GM10248 (cell line): ENCODE measurements at regions not wholly inside any gene's neighbourhood (a gene's known extent, or its start where the extent isn't known, plus 50 kb on each side); places are given as distances from the start of the nearest gene placed in this dataset.

ENCODE experiments used
- CTCF ChIA-PET: fragments of 300-600 bp; sonication (Branson Sonifier 250); formaldehyde crosslinking; extraction: SDS; loops from one replicate; lab custom pipeline; 2021; ENCODE audit warnings: antibody characterized with exemption; lab: Yijun Ruan, JAX
- POLR2A ChIA-PET: fragments of 350-650 bp; sonication (Branson Sonifier 250); formaldehyde crosslinking; extraction: SDS; loops from one replicate; lab custom pipeline; 2020; ENCODE audit warnings: antibody characterized with exemption; lab: Yijun Ruan, JAX
- DNase-seq: peaks from one replicate; pipeline ENCODE4 v3.0.0; 2012; ENCODE audit errors: extremely low spot score
- CTCF ChIP-seq: IDR thresholded peaks from 2 replicates; pipeline ENCODE4 v1.5.1; 2012; ENCODE audit warnings: mild to moderate bottlenecking, low read depth; ENCODE audit errors: extremely low read depth, missing control alignments, control extremely low read depth

- ChIA-PET CTCF (no interaction called here), POLR2A (no interaction called here)
- no peak for DNase-seq
- no peak for TF ChIP-seq CTCF
Observed at GRCh38 chr9:18106006-18106560, 367.9 kb upstream of the ADAMTSL1 start.

- ChIA-PET CTCF (no interaction called here), POLR2A (no interaction called here)
- DNase-seq: no peak
- TF ChIP-seq CTCF: no peak
Observed at GRCh38 chr9:18109675-18110074, 364.3 kb upstream of the ADAMTSL1 start.

- TF ChIP-seq CTCF: no peak
- POLR2A ChIA-PET: no interaction called here
- CTCF ChIA-PET: no interaction called here
- no peak for DNase-seq
Observed at GRCh38 chr9:18111146-18111545, 362.8 kb upstream of the ADAMTSL1 start.

GRCh38 chr9:18114559-18115475, 359.1 kb upstream of the ADAMTSL1 start:
- no peak for DNase-seq
- CTCF ChIA-PET: interaction anchor here (1.3 kb wide), 1 partner anchor 304 kb away, joined by 3 read pairs; no protein-coding TSS in a partner anchor
- TF ChIP-seq CTCF: no peak
- POLR2A ChIA-PET: no interaction called here

- ChIA-PET CTCF (interaction anchor here (1.0 kb wide), 1 partner anchor 9 kb away, joined by 3 read pairs; no protein-coding TSS in a partner anchor), POLR2A (no interaction called here)
- no peak for TF ChIP-seq CTCF
- no peak for DNase-seq
Observed at GRCh38 chr9:18118268-18118667, 355.7 kb upstream of the ADAMTSL1 start.

GRCh38 chr9:18122171-18122570, 351.8 kb upstream of the ADAMTSL1 start:
- POLR2A ChIA-PET: no interaction called here
- no peak for DNase-seq
- TF ChIP-seq CTCF: no peak
- CTCF ChIA-PET: interaction anchor here (1.1 to 1.7 kb wide), 2 partner anchors 40 to 311 kb away, joined by 3 read pairs; no protein-coding TSS in a partner anchor
